ENCODE measurements at regions not wholly inside any gene's neighbourhood (a gene's known extent, or its start where the extent isn't known, plus 50 kb on each side); places are given as distances from the start of the nearest gene placed in this dataset.
A peak's percentile ranks its signal among the peaks of the same experiment; 100 is the strongest.

GRCh38 chr13:50711996-50712395 is 131.5 kb downstream of the DLEU7 start:
- DNase-seq (ENCODE audit: low spot score), result no peak

- DNase-seq (ENCODE audit: low spot score), result no peak
These were observed 131.0 kb downstream of the DLEU7 start for GRCh38 chr13:50712456-50712855.

DNA sequence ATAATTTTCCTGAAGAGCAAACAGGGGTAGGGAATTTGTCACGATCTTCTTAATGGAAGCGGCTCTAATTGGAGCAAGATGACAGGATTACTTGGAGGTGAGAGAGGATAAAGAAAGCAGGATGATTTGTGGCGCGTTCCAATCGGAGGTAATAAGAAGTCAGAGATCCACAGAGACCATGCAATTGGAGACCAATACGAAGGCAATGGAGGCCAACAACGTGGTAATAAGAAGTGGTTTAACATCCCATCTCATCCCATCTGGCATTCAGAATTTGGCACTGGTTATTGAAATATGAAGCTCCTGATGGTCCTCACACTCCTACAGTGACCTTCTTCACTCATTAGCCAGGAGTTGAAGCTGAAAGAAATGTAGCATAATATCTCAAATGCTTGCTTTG is 130.6 kb downstream of the DLEU7 start:
- DNase-seq (ENCODE audit: low spot score), result no peak

- peak; percentile 13 for DNase-seq (ENCODE audit: low spot score)
These were observed 129.8 kb downstream of the DLEU7 start for GRCh38 chr13:50713523-50714248.

DNA sequence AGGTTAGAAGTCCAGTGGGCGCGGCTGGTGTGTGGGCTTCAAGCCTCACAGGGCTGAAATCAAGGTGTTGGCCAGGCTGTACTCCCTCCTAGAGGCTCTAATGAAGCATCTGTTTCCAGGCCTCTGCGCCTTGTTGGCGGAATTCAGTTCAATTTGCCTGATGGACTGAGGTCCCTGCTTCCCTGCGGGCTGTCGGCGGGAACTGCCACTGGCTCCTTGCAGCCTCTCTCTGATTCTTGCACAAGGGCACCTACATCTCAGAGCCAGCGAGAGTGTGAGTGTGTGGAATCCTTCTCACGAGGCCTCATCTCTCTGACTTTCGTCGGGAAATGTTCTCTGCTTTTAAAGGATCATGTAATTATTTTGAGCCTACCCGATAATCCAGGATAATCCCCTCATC is 128.6 kb downstream of the DLEU7 start:
- no peak for DNase-seq (ENCODE audit: low spot score)

DNA sequence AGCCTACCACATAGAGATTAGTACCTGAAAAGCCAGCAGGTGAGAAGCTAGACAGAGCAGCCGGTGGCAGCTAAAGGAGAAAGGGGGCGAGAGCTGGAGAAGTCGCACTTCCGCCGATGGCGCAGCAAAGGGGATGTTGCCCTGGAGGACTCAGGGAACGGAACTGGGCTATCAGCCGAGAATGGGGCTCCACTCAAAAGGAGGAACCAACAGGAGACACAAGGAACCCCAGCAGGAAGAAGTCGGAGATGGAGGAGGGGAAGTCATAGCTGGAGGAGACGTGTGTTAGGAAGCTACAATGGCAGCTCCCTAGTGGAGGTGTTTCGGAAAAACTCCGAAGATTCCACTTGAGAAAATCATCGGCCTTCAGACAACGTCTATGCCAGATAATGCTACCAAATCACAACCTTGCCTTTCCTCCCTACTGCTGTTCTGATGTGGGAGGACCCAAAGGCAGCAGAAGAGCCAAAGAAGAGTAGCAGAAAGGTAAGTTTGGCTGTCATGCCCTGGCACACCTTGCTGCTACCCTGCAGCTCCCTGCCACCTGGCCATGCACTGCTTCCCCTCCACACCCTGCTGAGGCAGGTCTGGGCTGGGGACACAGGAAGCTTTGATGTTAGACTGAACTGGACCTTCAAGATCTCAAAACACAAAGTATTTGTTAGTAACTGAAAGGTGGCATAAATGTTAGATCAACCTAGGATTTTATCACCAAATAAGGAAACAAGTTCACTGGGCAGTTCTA is 127.9 kb downstream of the DLEU7 start:
- no peak for DNase-seq (ENCODE audit: low spot score)

DNA sequence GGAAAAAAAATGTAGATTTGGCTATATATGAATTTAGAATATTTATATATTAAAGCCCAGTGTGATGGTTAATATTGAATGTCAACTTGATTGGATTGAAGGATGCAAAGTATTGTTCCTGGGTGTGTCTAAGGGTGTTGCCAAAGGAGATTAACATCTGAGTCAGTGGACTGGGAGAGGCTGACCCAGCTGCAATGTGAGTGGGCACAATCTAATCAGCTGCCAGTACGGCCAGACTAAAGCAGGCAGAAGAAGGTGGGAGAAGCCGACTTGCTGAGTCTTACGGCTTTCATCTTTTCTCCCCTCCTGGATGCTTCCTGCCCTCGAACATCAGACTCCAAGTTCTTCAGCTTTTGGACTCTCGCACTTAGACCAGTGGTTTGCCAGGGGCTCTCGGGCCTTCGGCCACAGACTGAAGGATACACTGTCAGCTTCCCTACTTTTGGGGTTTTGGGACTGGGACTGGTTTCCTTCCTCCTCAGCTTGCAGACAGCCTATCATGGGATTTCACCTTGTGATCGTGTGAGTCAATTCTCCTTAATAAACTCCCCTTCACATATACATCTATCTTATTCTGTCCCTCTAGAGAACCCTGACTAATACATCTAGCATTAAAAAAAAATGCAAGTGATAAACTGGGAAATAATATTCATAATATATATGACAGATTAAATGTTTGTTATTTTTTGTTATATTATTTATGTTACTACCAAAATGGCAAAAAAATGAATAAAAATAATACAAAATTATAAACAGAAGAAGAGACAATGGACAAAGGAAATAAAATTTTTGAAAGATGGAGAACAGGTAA is 122.4 kb downstream of the DLEU7 start:
- no peak for DNase-seq (ENCODE audit: low spot score)

DNA sequence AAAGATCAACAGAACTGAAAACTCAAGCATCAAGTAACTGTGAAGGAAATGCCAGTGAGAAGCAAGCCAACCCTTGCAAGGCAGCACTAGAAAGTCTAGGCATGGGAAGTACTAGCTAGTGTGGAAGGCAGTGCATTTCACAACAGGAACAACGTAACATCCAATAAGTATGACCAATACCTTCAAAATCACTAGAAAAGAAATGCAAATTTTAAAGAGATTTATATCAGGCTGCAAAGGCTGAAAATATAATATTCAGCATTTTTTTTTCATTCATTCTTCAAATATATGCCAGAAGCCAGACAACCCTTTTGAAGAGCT is 121.9 kb downstream of the DLEU7 start:
- no peak for DNase-seq (ENCODE audit: low spot score)

- DNase-seq (ENCODE audit: low spot score), result no peak
These were observed 120.9 kb downstream of the DLEU7 start for GRCh38 chr13:50722440-50723125.

GRCh38 chr13:50724438-50724837 is 119.1 kb downstream of the DLEU7 start:
- no peak for DNase-seq (ENCODE audit: low spot score)

DNA sequence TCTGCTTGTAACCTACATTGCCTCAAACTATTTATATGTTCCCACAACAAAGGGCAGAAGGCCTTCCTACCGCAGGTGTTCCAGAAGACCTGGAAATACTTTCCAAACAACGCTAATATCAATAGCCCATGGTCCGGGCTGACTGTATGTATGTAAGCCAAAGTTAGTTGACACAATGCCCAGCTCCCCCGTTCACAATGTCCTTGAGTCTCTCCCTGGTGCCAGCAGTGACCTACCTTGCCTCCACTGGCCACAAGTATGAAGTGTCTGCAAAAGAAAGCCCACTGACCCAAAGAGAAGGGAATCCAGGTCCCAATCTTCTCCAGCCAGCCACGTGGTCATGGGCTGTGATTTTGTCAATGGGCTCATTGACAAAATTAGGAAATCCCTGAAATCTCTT is 118.6 kb downstream of the DLEU7 start:
- no peak for DNase-seq (ENCODE audit: low spot score)

DNA sequence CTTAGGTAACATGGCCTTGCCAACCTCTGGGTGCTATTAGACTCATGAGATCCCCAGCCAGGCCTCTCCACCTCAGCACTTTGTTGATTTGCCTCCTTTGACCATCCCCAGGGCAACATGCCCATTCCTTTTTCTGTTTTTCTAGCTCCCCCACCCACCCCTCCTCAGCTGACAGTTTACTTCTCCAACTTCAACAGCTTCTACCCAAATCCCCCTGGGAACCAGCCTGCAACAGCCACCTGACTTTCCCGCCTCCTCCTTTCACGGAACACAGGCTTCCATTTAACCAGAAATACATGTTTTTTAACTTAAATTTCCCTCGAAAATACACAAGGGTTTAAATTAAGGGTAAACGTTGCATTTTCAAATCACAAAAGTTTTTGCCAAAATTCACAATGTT is 117.3 kb downstream of the DLEU7 start:
- no peak for DNase-seq (ENCODE audit: low spot score)

- DNase-seq (ENCODE audit: low spot score), result no peak
These were observed 114.3 kb downstream of the DLEU7 start for GRCh38 chr13:50729177-50729576.

DNA sequence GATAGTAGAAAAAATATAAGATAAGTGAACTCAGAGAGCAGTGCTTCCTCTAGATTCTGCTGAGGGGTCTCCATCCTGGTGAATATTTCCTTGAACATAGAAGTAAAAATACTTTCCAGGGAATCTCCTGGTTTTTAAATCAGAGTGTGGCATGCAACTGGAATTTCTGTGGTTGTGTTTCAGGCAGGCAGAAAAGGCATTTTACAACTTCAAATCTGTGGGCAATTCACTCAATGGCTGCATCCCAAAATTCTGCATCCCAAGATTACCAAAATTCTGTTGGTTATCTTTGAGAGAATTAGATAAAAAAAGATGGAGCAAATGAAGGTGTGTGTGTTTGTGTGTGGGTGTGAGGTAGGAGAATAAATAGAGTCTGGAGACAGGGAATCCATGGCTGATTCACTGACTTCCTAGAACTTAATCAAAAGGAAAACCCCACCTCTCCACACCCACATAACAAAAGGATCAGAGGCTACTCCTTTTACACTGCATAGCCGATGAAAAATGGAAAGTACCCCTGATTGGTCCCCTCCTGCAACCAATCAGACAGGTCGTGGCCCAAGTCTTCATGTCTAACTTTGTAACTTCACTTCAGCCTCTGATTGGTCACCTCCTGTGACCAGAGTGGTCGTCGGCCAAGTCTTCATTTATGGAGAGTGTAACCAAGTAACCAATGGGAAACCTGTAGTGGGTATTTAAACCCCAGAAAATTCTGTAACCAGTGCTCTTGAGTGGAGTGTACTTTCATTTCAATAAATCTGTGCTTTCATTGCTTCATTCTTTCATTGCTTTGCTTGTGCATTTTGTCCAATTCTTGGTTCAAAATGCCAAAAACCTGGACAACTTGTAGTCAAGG is 112.8 kb downstream of the DLEU7 start:
- no peak for DNase-seq (ENCODE audit: low spot score)

- no peak for DNase-seq (ENCODE audit: low spot score)
These were observed 112.1 kb downstream of the DLEU7 start for GRCh38 chr13:50731400-50731799.

- DNase-seq (ENCODE audit: low spot score), result no peak
These were observed 110.8 kb downstream of the DLEU7 start for GRCh38 chr13:50732712-50733111.

DNA sequence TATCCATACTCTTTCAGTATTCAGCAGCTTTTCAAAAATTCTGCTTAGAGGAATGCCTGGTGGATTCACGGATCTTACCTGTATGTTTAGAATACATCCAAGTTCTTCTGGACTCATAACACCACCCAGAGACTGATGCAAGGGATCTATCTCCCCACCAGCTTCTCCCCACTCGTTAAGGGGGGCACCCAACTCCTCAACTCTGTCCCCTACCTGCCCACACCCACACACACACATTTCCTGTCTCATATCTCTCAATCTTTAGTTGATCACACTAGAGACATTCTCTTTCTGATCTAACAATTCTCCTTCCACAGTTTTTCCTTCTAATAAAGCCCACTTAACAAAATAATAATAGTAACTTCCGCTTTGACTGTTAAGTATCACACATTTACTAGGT is 110.1 kb downstream of the DLEU7 start:
- DNase-seq (ENCODE audit: low spot score), result no peak

DNA sequence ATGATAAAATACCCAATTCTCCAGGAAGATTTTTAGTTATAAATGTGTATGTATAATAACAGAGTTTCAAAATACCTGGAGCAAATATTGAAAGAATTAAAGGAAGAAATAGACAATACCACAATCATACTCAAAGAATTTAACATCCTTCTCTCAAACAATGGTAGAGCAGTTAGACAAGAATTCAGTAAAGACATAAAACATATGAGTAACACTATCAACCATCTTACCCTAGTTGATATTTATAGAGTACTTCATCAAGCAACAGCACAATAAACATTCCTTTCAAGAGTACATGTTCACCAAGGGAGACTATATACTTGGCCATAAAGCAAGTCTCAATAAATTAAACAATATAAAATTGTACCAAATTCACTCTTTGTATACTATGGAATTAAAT is 108.4 kb downstream of the DLEU7 start:
- DNase-seq (ENCODE audit: low spot score), result no peak

- no peak for DNase-seq (ENCODE audit: low spot score)
These were observed 103.3 kb downstream of the DLEU7 start for GRCh38 chr13:50740052-50740741.

GRCh38 chr13:50742353-50742752 is 101.1 kb downstream of the DLEU7 start:
- no peak for DNase-seq (ENCODE audit: low spot score)

DNA sequence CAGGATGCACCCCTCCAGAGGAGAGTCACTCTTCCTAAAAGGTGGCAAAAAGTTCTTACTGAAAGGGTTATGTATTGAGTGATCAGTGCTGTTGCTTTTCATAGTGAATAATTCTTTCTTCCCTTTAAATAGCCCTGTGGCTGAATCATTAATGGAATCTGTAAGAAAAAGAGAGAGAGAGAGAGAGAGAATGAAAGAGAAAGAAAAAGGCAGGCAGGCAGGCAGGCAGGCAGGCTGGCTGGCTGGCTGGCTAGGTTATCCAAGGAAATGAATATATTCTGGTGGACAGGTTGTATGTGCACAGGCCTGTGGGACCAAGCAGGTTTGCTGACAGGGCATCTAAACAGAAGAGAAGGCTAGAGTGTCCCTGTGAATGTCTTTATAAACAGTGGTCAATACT is 100.5 kb downstream of the DLEU7 start:
- DNase-seq (ENCODE audit: low spot score), result no peak
